HG02840 (cell line): ENCODE measurements at regions not wholly inside any gene's neighbourhood (a gene's known extent, or its start where the extent isn't known, plus 50 kb on each side); places are given as distances from the start of the nearest gene placed in this dataset.

Experiments
- ATAC-seq: cut with Tn5 transposase; IDR thresholded peaks from one replicate; pipeline ENCODE4 v1.9.1; 2021; ENCODE audit warnings: mild to moderate bottlenecking, moderate library complexity, moderate number of reproducible peaks; ENCODE audit not compliant: unreplicated experiment, low FRiP score

DNA sequence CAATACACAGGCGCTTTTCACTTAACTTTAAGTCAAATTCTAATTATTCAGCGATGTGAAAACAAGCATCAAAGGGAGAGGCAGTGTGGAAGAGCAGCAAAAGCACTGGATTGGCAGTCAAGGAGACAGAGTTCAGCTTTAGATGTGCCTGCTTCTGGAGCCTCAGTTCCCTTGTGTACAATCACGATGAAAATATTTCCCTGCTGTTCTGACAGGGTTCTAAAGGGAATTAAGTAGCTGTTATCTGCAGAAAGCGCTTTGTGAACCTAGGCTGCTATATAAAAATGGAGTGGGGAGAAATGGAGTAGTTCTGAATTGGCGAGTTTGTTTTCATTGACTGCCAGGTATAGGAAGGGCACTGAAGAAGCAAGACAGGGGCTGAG, 237.8 kb upstream of the SP8 start:
- ATAC-seq: no peak

DNA sequence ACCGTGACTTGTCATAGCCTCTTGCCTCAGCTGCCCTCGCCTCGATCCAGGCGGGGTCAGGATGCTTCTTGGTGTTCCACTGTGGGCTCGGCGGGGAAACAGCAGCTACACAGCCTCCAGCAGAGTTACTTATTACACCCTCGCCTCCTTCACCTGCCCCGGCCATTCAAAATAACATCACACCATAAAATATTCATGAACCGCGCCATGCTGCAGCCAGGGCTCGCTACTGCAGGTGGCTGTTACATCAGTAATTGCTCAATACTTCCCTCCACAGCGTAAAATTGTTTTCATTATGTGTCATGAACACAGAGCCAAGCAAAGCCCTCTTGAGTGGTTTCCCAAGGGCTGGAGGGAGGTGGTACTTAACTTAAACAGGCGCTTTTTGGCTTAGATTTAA, 241.5 kb upstream of the SP8 start:
- no peak for ATAC-seq

DNA sequence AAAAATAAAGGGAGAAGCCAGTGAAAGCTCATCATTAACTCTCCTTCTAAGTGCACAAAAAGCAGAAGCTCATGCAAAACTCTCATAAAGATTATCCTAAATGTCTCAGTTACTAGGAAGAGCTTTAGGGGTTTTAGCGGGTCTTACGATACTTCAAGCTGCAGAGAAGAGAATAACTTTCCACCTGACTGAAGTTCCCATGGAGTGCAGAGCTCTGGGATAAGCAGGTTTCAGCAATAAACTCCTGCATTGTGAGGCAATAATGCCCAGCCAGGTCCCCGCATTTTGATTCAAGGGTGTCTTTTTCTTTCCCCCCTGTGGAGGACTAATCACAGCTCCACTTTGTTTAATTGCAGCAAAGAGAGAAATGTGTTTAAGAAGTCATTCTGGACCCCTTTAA, 241.9 kb upstream of the SP8 start:
- ATAC-seq: no peak

DNA sequence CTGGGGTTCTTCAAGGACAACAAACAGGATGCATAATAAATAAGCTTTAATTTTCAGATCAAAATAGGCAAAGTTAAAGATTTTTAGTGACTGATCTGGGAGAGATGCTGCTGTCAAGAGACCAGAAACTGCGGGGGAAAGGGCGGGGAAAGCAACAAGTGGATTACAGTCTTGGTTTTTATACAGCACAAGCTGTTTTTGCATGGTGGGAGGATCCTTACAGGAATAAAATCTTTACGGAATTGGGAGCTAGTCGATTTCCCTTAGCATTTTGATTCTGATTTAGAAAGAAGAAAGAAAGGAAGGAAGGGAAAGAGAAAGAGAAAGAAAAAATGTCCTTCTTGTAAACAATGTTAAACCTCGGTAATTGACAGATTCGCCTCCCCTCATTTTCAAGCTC, 242.3 kb upstream of the SP8 start:
- no peak for ATAC-seq

DNA sequence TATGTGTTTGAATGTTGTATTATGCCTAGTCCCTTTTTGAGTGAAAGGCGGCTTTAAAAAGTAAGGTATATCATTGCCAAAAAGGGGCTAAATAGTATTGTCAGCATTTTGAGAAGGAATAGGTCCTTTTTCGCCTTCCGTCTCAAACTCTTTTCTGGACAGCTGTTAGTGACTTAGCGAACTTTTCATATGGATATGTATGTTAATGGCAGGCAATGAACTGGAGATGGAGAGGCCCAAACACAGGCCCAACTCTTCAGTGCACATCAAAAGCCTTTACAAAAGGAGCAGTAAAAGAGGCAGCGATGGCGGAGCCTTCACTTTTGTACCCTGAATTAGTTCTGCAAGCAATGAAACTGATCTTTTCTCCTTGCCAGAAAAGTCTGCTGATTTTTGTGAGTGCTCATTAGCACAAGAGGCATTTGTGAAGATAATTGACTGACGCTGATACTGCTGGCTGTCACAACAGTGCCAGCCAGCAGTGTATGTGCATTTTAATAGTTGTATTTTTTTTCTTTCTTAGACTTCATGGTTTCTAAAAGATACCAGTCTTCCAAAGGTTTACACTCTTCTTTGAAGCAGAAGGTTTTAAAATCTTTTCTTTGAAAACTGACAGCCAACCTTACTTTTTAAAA, 243.7 kb upstream of the SP8 start:
- no peak for ATAC-seq

DNA sequence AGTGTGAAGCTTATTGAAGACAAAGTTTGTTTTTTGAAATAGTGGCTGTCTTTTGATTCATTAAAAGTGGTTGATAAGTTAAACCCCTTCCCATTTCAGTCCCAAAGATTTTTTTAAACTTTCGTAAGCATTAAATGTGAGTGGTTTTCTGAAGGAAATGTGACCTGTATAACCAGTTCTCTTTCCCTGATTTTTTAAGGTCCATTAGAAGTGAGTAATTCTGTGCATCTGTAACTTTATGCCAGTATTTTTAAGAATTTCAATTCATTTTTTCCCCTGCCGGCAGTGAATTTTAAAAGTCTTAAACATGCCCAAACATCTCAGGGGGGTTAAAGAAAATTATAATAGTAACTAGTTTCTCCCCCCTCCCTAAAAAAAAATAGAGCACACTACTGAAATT, 254.6 kb upstream of the SP8 start:
- ATAC-seq: no peak

DNA sequence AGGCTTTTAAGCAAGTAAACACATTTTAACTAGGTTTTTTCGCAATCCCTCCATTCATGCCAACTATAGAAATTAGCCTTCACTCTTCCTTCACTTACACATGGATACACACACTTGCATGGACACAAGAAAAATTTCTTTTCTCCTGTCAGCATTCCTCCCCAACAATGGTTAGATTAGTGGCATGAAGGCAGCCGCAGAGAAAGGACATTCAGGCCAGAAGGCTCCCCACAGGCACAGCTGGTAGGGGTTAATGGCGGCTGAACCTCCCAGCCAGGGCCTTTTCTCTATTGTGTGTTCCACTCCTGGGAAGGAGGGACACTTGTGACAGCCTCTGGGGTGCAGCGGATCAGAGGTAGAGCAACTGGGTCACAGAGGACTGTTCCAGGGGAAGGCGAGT, 255.0 kb upstream of the SP8 start:
- ATAC-seq: no peak

DNA sequence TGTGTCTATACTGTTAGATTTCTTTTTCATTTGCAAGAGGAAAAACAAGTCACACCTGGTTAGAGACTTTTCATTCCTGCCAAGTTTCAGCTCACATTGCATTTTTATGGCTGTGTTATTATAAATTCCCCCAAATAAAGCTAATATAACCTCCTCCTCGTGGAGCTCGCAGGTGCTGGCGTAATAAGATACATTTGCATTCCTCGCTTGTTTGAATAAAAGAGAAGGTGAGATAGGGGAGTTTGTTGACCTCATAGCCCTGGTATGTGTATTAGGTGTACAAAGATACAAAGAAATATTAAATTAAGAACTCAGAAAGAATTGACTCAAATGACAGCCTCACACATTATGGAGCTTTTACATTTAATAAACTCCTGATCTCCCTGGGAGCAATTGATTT, 257.7 kb upstream of the SP8 start:
- ATAC-seq: no peak

DNA sequence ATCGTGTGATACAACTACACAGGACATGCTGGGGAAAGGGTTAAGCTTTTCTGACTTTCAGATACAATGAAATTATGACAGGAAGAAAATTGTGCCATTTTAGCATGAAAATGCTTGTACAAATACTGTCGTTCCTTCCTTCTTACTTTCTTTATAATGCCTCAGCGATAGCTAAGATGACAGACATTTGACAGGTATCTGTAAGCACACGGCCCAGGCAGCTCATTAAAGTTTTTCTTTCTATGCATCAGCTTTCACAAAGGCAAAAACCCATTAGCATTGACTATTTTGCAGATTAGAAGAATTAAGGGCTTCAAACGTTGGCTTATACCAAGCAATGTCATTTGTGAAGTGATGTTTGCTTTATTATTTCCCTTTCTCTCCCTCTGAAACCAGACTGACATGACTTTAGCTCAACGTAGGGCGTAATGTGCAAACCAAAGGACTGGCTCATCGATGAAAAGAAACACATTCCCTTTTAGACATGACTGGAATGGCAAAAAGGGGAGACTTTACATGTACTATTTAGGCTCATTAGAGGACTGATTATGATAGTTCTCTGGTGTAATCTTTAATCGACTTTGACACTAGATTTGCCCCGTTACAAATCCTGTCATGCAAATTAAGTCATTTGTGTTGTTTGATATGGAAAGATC, 258.4 kb upstream of the SP8 start:
- no peak for ATAC-seq

DNA sequence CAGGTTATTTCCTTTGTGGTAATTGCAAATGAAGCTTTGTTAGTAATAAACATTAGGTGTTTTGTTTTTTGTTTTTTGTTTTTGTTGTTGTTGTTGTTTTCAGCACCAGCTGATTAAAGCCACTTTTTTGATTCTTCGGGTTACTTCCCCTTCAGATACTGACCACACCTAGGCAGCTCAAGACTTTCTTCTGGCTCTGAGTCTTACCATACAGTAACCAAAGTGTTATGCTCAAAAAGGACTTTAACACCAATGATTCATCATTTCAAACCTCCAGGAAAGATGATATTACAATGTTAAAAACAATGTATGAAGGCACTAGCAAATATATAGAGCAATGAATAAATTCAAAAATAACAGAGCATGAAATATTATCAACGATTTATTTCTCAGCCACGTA, 265.2 kb upstream of the SP8 start:
- ATAC-seq: no peak

DNA sequence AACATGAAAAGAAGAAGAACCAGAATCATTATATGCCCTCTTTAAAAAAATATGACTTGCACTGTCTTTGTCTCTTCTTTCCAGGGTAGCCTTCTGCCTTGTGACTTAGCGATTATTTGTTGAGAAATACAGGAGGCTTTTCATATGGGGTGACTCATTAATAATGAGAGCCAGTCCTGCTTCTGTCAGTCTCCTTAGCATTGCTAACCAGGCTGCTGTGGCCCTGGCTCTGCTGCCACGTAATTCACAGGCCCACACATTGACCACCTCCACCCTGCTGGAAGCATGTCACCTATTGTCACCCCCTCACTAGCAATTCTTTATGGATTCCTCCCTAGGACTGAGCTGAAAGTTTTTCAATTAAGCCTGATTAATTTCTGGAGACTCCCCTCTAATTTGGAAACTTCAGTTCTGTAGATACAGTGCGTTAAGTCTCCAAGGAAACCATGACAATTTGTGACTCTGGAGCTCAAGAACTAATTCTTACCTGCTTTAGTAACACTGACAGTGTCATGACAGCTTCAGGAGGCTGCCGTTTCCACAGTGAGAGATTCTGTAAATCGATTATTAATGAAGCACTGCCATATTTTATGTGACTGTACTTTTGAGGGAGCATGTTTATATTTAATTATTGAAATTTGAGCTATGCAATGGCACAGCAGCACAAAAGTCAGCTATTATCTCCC, 267.9 kb upstream of the SP8 start:
- no peak for ATAC-seq

DNA sequence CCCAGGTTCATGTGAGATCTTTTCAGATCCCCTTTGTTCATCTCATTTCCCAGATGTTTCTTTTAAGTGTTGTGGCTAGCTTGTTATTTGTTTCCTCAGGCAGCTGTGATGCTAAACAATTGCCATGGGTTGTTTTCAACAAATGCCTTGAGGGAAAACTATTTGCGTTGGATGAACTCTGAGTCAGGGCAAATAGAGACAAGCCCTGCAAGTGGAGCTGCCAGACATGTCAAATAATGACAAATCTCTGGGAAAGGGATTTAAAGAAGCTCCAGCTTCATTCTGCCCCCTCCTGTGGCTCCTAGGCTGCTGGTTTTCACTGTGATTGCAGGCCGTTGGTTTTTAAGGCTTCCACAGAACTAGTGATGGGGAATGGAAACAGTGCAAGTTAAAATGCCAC, 272.4 kb upstream of the SP8 start:
- no peak for ATAC-seq

DNA sequence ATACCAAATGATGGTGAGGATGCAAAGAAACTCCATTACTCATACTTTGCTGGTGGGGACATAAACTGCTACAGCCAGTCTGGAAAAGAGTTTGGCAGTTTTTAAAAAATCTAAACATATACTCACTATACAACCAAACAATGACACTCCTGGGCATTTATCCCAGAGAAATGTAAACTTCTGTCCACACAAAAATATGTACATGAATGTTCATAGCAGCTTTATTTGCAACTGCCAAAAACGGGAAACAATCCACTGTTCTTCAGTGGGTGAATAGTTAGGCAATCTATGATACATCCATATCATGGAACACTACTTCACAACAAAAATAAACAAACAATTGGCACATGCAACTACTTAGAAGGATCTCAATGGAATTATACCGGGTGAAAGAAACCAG, 276.4 kb upstream of the SP8 start:
- ATAC-seq: no peak

DNA sequence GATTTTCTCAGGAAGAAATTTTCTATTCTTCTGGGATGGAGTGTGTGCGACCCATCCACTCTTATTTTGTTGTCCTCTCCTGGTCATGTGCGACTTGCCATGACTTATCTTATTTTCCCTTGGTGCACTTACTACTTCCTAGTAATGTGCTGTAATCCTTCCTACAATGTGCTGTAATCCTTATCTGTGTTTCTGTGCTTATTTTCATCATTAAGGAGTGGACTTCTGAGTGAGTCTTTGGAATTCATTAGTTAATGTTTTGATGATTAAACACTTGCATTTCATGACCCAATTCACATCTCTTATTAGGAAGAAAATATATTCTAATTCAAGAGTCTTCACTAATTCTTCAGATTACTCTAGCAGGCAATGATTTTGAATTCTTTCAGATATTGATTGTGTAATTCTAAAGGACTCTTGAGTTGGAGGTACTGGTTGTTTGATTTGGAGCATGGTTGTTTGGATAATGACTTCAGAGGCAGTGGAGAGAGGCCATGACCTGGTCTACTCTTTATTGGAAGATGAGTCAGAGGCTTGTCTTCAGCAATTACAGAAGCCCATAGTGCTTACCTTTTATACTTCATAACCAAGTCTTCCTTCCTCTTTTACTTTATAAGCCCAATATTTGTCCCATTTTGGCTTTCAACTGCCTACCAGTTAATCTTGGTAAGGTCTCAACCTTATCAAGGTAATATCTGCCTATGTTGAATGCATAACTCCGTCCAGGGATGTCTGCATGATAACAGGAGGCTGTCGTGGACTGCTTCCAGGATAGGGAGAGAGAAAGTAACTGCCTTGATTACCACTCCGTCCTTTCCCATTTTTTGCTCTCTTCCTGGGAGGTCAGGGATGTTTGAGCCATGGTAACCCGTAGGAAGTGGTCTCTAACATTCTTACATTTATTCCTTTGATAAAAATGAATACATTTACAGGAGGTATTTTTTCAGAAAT, 278.3 kb upstream of the SP8 start:
- ATAC-seq: no peak

DNA sequence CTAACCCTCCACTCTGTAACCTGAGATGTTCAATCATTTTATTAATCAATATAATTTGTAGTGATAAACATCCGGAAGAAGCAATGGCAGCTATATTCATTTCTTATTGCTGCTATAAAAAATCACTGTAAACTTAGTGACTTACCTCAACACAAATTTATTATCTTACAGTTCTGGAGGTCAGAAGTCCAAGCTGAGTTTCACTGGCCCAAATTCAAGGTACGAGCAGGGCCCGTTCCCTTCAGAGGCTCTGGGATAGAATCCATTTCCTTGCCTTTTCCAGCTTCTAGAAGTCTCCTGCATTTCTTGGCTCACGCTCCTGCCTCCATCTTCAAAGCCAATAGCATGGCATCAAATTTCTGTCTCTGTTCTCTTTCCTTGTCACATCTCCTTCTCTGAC, 279.5 kb upstream of the SP8 start:
- ATAC-seq: no peak

DNA sequence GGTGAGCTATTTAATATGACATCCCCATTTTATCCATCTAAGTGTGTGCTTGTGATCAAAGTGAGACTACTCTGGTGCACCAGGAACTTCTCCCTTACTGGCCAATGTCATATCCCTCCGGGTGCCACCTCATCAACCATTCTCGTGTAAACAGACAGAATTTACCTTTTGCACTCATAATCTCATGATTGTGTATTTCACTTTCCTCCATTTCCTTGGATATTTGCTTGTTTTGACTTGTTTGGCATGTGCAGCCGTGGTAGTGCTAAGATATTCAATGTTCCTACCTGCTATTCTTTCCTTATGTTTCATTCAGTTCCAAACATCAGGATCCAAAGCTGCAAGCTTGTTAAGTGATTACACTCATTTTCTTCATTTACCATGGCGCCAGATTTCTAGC, 280.5 kb upstream of the SP8 start:
- no peak for ATAC-seq

DNA sequence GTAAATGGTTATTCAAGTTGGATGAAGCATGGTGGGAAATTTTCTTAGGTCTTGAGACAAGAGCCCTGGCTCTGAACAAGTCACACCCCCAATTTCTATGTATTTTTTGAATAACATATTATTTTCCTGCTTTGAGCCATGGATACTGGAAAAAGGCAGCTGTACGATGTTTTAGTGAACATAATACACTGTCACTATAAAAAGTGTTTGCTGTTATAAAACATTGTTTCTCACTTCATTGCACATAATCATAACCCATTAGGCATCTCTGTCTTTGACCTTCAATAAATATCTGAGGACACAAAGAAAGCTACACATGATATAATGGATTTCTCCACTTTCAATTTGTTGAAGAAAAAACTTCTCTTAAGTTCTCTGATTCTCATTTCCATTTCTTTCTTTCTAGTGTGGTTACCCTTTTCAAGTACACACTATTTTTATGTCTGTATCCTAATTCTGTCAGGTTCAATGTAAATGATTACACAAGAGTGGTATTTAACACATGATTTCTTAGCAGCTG, 283.9 kb upstream of the SP8 start:
- ATAC-seq: no peak

DNA sequence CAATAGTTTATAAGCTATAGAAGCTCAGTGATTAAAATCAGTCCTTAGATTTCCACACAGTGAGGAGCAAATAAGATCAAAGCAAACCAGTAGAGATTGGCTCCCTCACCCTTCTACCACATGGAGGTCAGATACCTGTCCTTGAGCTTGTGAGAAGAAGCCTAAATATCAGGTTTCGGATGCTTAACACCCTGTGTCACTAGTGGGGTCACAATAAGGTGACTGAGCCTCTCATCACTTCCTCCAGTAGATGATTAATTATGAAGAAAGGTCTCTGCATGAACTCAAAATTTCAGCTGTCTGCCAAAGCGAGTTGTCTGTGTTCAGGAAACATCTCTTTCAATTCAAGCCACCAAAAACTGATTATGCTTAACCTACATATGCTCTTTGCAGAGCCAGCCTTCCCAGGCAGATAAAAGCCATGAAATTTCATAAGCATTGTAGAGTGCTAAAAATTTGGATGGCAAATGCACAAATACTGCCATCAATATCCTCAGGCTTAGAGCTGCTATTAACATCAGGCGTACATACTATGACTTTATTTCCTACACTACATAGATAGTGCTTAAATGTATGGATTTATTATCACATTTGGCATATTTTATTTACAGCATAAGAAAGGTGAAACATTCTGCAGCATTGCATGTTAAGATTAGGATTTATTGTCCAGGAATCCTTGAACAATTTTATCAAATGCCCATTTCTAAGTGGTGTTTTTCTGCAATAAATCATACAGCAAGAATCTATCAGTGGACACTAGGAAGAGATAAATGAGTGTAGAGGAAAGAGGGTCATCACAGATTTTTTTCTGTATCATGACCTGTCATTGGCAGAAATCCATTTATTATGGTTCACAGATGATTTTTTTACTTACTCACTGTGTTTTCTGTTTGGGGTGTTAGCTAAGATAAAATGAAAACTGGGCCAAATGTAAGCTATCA, 285.1 kb upstream of the SP8 start:
- ATAC-seq: no peak

DNA sequence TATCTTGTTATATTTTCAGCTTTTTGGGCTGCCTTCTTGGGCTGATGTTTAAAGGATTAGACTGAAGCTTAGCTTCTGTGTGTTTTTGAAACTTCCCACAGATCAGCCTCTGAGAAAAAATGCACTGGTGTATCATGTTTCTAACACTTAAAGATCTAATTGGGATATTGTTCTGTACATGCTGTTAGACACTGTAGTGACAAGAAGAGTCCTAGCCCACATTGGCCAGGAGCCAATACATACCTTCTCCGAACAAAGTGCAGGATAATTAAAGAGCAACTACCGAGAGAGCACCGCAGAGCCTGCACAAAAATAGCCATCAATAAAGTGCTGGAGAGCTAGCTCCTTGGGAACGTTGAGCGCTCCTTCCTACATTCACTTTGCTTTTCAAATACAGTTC, 289.4 kb upstream of the SP8 start:
- no peak for ATAC-seq

DNA sequence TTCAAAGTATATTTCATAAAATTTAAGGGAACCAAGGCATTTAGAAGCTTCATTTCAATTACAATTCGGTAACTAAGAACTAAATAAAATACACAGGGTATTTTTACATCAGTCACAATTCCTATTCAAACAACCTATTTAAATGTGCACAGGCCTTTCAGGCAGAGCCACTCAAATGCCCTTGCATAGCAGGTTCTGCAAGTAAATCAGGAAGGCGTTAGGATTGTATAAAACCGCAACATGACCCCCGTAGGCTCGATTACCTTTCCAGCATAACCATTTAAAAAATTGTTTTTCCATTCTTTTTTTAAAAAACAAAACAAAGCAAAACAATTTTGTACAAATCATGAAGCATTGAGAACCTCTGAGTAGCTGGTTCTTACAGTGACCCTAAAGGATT, 289.9 kb upstream of the SP8 start:
- ATAC-seq: no peak
